ENCODE measurements at regions not wholly inside any gene's neighbourhood (a gene's known extent, or its start where the extent isn't known, plus 50 kb on each side); places are given as distances from the start of the nearest gene placed in this dataset.

DNA sequence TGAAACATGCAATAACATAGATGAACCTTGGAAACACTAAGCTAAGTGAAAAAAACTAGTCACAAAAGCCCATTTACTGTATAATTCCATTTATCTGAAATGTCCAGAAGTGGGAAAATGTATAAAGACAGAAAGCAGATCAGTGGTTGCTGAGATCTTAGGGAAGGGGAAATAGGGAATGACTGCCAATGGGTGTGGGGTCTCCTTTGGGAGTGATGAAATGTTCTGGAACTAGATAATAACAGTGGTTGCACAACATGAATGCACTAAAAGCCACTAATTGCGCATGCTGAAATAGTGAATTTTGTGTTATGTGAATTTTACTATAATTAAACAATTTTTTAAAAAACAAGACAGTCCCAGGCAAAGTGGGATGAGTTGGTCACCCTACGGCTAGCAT lies 472.8 kb downstream of the CCDC171 start:
- no peak for DNase-seq

DNA sequence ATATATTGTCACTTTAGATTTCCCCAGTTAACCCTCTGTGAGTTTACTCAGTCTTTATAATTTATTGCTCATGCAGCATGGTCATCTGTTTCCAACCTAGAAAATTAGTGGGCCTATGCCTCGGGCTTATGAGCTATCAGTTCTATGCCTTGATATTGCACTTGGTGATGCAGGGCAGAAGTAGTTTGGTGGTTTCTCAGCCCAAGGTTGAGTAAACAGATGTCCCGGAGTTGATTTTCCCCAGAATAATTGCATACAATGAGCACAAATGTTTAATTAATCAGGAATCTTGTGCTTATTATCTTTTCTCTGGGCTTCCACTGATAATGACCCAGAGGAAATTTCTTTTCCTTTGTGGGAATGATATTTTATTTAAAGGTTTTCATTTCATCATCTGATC lies 474.0 kb downstream of the CCDC171 start:
- no peak for DNase-seq

DNA sequence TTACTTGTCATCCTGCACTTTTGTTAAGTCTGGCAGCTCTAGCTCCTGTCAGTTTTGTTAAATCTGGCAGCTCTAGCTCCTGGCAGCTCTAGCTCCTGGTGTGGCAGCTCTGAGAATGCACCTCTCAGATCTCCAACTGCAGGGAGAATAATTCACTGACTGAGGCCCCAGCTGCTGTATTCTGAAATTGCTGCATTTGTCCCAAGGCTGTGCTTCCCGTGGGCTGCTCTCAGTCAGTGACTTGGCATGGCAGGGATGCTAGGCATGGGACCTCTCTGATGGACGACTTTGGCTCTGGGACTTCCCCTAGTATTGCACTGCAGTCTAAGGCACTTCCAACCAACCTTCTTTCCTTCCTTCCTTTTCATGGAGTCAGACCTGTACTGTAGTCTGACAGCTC lies 475.7 kb downstream of the CCDC171 start:
- DNase-seq: no peak

DNA sequence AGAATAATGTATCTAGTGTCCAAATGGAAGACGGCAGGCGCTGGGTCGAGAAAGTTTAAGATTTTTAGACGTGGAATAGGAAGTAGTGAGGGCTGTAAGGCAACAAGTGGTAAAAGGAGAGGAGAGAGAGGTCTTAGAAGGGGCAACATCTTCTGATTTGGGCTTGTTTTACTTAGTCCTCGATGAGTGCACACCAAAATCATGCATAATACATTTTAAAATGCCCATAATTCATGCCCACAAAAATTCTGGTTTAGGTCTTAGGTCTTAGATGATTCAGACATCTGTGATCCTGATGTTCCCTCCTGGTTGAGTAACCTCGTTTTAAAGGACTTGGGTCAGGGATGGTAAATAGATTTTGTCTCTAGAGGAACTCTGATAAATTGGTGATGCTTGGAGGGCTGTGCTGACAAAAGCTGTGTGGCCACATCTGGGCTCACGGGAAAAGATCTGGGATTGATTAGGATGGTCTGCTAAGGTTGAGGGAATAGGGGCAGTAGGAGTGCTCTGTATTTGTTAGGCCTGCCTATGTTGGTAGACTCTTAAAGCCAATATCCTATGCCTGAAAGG lies 476.3 kb downstream of the CCDC171 start:
- DNase-seq: no peak

DNA sequence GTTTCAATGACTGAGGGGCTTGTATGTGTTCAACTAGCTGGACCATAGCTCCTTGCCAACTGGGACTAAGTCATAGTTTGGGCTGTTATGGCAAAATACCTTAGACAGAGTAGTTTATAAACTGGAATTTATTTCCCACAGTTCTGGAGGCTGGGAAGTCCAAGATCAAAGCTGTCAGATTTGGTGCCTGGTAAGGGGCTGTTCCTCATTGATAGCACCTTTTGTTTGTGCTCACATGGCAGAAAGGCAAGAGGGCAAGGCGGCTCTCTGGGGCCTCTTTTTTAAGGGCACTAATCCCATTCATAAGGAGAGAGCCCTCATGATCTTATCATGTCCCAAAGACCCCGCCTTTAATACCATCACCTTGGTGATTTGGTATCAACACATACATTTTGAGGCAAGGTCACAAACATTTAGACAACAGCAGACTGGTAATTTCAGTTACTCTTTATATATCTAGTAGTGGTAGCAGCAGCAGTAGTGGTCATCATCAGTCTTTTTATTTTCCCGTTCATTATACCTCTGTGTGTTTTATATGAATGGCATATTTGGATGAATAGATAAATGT lies 477.0 kb downstream of the CCDC171 start:
- no peak for DNase-seq

DNA sequence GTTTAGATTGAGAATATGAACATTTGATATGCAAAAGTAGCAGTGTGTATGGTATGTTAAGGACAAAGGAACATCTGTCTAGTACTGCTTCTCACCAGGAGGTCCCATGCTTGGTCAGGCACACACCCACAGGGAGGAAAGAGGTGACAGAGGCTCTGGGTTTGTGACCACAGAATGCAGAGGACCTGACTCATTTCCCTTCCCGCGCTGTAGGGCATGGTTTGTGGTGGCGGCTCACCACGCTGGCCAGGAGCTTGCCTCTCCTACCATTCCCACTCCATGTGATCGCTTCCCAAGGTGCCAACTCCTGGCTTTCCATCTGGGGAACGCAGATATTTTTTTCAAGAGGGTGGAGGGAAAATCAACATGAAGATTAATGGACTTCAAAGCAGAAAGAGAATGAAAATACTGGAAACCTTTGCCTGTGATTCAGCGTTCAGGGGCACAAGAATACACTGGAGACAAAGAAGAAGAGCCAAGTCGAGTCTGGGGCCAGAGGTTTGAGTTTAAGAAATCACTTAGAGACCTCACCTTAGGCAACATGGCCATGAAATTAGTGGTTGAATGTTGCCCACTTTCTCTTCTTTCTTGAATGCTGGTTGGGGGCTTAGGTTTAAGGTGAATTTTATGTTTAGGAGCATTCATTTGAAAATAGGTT lies 477.8 kb downstream of the CCDC171 start:
- DNase-seq: no peak

DNA sequence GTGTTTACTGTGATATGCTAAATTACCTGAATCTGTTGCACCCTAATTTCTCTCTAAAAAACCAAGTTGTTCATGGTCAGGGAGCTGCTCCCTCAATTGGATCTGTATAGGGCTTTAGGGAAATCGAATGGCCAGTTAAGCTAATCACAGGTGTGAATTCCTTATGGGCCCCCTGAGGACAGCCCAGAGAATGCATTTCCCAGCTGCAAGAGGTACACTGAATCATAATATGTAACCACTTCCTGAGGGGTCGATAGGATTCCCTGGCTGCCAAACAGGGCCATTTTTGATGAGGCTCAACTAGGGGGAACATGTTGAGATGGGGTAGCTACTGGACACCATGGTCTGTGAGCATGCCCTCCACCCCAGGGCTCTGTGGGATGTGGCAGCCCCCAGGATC lies 478.6 kb downstream of the CCDC171 start:
- DNase-seq: no peak

DNA sequence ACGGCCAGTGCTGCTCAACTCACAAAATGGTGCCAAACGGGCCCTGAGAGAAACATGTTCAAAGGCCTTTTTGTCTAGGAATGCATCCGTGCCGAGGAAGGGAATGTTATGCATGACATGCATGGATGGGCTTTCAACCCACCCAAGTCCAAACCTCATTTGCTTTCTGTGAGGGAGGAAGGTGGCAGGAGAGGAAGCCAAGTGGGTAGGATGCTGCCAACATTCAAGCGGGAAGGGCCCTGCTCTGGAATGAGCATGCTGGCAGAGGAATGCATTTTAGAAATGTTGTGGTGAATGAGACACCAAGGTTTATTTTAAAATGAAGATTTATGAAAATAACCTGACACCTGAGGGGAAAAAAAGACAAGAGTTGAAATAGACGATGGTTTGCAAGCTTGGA lies 479.1 kb downstream of the CCDC171 start:
- no peak for DNase-seq

DNA sequence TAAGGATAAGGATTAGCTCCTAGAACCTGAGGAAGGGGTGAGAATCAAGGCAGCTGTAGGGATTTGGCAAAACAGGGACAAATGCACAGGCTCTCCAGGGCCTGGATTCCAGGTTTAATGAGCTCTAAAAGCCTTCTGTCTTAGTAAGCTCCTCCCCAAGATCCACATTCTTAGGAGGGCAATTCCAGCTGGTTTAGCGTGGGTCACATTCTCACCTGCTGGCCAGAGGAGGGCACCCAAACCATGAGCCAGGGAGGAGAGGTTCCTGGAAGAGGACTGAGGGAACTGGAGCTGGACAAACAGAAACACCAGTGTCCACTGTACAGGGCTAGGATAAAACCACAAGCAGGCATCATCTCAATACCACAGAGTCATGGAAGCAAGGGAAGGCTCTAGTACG lies 480.0 kb downstream of the CCDC171 start:
- DNase-seq: no peak

DNA sequence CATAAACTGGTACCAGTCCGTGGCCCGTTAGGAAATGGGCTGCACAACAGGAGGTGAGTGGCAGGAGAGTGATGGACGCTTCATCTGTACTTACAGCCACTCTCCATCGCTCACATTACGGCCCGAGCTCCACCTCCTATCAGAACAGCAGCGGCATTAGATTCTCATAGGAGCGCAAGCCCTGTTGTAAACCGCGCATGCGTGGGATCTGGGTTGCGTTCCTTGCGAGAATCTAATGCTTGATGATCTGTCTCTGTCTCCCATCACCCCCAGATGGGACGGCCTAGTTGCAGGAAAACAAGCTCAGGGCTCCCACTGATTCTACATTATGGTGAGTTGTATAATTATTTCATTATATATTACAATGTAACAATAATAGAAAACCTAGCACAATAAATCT lies 480.4 kb downstream of the CCDC171 start:
- DNase-seq: no peak

DNA sequence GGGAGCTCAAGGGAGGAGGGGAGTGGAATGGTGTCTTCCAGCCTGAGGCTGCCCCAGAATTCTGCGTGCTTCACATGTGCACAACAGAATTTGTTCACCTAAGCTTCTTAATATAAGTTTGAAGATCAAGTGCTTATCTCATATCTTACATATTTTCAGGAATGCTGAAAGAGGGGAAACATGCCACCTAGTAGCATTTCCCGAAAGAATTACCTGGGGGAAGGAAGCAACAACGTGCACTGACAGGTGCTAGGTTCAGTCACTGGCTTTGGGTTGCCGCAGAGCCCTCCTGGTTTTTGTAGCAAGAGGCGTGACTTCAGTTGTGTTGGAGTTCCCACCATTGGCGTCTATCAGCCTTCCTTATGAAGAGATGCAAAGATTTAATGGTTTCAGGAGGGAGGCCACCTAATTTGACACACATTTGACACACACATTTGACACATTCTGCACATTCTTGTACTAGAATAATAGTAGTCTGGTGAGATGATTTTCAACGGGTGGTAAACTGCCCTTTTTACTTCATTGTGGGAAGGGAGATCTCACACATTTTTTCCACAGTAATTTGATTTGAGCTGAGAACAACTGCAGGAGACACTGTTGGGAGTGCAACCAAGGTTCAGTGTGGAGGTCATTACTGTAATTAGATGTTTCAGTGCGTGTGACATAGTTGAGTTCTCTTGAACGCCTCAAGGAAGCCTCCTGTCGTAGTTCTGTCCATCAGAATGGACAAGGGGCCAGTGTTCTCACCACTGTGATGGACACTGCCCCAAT lies 481.3 kb downstream of the CCDC171 start:
- DNase-seq: no peak

DNA sequence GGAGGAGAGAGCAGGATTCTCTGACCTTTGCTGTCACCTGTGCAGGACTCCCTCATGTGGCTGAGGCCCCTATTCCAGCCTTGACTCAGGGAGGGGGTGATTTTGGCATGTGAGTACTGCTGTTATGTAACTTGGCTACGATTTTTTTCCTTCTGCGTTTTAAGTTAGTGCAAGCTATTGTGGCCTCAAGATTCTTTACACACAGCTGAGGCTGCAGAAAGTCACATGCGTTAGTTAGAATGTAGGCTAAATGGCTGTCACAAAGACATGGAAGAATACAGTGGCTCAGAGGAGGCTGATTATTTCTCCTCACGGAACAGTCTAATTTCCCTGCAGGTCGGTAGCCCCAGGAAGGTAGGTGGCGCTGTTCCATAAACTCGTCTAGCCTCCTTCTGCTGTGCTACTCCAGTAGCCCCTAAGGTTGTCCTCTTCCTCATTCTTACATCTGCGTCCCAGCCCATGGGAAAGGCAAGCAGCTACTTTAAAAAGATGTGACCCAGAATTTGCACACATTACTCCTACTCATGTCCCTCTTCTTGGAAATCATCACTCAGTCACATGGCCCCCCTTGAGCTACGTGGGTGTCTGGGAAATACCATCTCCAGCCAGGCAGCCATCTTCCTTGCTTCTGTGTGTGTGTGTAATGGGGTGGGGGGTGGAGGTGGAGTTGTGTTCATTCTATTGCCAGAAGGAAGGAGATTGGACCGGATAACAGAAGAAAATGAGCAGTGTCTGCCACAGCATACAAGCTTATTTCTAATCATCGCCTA lies 486.6 kb downstream of the CCDC171 start:
- DNase-seq: no peak

DNA sequence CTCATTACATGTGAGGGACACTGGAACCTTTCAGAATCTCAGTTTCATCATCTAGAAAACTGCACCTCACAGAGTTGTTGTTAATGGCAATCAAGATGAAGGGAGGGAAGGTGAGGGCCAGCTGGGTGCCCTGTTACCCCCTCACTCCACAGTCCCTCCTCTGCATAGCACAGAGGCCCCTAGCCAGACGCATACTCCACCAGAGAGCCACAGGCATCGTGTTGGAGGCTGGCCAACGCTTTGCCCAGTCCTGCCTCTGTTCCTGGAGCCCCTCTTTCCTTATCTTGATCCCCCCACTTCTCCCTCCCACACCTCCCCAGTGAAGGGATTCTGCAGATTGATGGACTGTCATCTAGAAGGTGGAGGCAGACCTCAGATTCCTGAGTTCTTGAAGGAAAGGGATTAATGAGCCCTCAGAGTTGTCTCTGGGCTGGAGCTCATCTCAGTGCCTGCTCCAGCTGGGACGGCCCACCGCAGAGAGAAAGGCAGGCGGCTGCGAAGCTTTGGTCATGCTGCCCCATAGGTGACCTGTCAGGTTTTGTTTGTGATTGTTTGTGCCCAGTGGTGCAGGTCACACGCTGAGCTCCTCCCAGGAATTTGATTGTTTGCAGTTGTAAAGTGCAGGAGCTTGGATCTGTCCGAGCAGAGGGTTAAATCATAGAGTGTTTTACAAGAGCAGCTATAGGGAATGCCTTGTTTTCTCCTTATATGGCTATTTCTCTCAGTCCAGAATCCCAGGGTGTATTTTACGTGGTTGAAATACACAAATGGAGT lies 487.3 kb downstream of the CCDC171 start:
- DNase-seq: no peak

DNA sequence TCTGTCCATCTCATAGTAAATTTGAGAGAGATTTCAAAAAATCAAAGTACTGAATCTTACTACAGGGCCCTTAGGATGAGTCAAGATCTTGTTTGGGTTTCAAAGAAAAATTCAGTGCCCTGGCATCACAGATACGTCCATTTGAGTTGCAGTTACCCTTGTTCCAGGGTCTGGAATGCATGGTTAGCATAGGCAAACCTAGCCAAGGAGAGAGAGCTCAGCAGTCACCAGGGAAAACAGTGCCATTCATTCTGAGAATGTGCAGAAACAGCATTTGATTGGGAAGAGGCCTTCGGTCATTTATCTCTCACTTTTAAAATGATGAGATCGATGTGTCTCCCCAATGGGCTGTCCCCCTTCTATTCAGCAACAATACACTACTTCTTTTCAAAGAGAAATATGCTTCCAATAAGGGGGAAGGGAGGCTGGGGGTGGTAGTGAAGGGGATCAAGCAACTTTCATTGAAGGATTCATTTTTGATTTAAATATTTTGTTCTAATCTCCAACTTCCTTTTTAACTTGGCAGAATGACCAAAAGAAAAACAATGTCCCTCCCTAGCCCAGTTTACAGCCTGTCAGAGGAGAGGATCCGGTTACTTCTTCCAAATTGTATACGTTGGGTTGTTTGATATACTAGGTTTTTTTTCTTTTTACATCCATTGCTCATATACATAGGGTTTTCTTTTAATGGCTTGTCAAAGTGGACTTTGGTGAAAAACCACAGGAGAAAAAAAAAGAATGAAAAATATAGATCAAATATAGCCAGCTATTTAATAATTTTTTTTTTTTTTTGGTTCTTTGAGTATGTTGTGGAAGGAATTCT lies 491.1 kb downstream of the CCDC171 start:
- no peak for DNase-seq

DNA sequence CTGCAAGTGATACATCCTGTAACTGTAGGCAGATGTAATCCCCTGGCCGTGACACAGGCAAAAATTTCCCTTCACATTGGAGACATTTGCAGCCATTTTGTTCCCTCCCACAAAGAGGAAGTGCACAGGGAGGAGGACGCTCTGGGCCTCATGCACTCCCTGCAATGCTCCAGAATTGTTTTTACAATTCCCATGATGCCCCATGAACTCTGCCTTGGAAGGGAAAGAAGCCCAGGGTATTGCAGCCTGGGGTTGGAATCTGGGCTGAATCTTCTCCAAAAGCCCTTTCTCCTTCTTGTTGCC lies 491.7 kb downstream of the CCDC171 start:
- DNase-seq: no peak

DNA sequence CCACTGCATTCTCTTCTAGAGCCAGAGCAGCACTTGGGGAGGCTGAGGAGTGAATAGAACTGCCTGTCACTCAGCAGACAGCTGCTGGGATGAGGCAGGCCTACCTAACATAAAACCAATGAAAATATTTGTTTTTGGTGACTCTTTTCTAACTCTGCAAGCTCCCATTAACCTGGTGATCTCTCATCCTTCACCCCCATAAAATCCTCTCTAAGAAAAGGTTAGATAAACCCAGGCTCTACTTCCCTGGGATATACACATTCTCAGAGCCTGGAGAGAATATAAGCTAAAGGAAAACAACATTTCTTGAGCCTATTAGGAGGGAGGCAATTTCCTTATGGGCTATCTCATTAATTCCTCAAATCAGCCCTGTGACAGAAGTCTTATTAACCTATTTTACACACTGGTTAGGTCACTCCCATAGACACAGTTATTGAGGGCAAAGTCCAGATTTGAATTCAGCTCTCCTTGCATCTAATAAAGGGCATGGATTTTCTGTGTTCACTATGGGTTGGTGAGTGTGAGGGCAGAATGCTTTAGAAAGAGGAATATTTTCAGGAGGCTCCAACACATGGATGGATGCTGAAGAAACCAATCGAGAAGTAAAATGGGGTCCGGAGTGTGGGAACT lies 492.9 kb downstream of the CCDC171 start:
- DNase-seq: no peak

DNA sequence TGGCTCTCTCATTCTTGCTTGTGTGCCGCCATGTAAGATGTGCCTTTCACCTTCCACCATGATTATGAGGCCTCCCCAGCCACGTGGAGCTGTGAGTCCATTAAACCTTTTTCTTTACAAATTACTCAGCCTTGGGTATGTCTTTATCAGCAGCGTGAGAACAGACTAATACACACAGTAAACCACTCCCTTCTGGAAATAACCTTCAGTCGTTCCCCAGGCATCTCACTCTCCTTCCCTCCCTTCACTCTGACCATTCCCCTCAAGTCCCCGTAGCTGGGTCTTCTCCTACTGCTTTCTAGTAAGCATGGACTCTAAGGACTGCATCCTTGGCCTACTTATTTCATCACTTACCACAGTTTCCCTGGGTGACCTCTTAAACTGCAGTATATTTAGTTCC lies 493.9 kb downstream of the CCDC171 start:
- no peak for DNase-seq

DNA sequence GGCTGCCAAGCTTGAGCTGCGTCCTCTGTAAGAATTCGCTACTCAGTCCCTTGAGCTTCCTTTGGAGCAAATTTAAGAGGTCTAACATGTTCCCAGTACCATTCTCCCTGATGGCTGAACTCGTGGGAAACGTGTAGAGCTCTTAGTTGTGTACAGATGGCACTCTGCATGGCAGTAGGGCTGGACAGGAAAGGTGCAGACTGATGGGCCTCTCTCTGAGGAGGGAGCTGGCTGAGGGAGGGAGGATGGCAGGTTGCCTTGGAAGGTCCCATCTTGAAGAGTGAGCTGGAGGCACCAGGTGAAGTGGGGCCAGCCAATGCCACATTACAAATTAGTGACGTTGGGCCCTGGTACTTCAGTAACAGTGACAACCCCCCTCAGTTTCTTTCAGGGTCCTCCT lies 495.3 kb downstream of the CCDC171 start:
- no peak for DNase-seq

DNA sequence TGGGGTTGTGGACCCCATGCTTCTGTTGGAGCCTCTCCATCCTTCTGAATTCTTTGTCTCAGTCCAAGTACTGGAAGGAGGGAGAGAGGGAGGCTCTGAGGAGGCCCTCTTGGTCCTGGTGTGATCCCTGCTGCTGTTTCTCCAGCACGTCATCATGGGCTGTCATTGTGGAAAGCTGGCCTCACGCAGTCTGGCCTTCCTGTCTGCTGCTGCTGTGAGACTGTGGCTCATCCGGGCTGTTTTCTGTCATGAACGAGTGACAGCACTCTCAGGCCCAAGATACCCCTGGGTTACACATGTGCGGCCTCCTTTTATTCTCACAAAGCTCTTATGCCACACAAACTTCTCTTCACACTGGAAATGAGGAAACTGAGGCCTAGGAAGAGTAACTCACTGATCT lies 499.3 kb downstream of the CCDC171 start:
- no peak for DNase-seq

DNA sequence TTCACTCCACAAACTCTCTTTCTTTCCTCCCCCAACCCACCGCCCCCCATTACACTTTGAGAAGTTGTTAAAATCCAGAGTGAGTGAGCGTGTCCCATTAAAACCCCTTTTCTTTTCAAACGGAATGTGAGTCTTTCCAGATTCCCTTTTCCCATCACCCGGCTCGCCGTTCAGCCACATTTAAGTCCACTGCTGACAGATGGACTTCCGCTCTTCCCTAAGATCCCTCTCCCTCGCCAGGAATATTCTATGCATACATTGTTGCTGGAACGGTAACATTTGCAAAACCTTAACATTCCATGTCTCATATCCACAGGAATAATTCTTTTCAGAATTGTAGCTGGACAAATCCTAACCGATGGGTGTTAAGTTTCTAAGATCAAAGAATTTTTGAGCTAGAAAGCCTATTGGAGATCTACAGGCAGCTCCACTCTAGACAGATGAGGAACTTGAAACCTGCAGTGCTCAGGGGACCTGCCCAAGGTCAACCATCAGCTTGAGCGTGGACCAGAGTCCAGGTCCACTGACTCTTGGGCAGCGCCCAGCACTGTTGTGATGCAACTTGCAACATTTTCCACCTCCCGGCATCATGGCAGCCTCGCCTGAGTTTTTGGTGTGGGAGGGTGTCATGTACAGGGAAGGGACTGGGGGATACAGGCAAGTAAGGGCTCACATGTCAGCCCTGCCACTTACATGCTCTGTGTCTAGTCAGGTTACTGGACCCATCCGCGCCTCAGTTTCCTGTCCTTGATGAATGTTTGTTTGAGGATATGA lies 500.1 kb downstream of the CCDC171 start:
- no peak for DNase-seq

DNA sequence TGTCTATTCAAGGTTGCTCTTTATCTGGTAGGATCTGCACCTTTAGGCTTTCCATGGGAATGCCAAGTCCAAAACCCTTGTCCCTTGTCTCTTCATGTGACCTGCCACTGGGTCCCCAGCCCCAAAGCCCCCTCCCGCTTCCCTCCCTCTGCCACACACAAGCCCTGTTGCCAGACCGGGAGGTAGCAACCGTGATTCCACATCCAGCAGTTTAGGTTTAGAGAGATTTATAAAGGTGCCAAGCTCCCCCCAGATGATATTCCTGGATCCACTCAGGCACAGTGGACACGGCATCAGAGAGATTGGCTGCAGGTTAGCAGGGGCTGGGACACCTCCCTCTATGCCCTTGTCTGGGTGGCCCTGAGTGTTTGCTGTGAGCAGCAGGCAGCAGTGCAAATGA lies 504.7 kb downstream of the CCDC171 start:
- no peak for DNase-seq

All from NCI-H1105 treated with DMSO at 0.1 percent for 48 hours (cell line).